ENCODE measurements at regions not wholly inside any gene's neighbourhood (a gene's known extent, or its start where the extent isn't known, plus 50 kb on each side); places are given as distances from the start of the nearest gene placed in this dataset.

GRCh38 chr10:59960751-59961150 lies 54.4 kb upstream of the CCDC6 start (continued):
- TF ChIP-seq, protein P1, sequence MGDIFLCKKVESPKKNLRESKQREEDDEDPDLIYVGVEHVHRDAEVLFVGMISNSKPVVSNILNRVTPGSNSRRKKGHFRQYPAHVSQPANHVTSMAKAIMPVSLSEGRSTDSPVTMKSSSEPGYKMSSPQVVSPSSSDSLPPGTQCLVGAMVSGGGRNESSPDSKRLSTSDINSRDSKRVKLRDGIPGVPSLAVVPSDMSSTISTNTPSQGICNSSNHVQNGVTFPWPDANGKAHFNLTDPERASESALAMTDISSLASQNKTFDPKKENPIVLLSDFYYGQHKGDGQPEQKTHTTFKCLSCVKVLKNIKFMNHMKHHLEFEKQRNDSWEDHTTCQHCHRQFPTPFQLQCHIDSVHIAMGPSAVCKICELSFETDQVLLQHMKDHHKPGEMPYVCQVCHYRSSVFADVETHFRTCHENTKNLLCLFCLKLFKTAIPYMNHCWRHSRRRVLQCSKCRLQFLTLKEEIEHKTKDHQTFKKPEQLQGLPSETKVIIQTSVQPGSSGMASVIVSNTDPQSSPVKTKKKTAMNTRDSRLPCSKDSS (IDR thresholded peaks at IDR 0.05; ENCODE audit: low read depth, partially characterized antibody), result no peak
- TF ChIP-seq ZEB2 (IDR thresholded peaks at IDR 0.05) (no peak), ZNF778 (CRISPR knock-in tag; IDR thresholded peaks at IDR 0.05) (no peak), BRF2 (IDR thresholded peaks at IDR 0.05; ENCODE audit: borderline replicate concordance, insufficient read depth, insufficient read length) (no peak), KDM5B (IDR thresholded peaks at IDR 0.05; ENCODE audit: insufficient replicate concordance, low read depth, low read length) (no peak), TAF7 (tag; IDR thresholded peaks at IDR 0.05) (no peak), CREM (IDR thresholded peaks at IDR 0.05; ENCODE audit: low read depth) (no peak), ZBED1 (IDR thresholded peaks at IDR 0.05) (no peak), ATF6 (CRISPR knock-in tag; IDR thresholded peaks at IDR 0.05) (no peak)
- TF ChIP-seq, protein P2, sequence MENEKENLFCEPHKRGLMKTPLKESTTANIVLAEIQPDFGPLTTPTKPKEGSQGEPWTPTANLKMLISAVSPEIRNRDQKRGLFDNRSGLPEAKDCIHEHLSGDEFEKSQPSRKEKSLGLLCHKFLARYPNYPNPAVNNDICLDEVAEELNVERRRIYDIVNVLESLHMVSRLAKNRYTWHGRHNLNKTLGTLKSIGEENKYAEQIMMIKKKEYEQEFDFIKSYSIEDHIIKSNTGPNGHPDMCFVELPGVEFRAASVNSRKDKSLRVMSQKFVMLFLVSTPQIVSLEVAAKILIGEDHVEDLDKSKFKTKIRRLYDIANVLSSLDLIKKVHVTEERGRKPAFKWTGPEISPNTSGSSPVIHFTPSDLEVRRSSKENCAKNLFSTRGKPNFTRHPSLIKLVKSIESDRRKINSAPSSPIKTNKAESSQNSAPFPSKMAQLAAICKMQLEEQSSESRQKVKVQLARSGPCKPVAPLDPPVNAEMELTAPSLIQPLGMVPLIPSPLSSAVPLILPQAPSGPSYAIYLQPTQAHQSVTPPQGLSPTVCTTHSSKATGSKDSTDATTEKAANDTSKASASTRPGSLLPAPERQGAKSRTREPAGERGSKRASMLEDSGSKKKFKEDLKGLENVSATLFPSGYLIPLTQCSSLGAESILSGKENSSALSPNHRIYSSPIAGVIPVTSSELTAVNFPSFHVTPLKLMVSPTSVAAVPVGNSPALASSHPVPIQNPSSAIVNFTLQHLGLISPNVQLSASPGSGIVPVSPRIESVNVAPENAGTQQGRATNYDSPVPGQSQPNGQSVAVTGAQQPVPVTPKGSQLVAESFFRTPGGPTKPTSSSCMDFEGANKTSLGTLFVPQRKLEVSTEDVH (IDR thresholded peaks at IDR 0.05; ENCODE audit: low read depth, partially characterized antibody), result no peak
